CD8-positive, alpha-beta memory T cell (primary cell): ENCODE measurements at regions not wholly inside any gene's neighbourhood (a gene's known extent, or its start where the extent isn't known, plus 50 kb on each side); places are given as distances from the start of the nearest gene placed in this dataset.

ENCODE experiments used
- CTCF ChIA-PET: fragments of 350-600 bp; sonication (Branson Sonifier 250); formaldehyde crosslinking; loops from one replicate; lab custom pipeline; 2021; ENCODE audit warnings: antibody characterized with exemption; lab: Charles Lee
- POLR2A ChIA-PET: fragments of 350-600 bp; sonication (Branson Sonifier 250); formaldehyde crosslinking; loops from one replicate; lab custom pipeline; 2021; ENCODE audit warnings: antibody characterized with exemption; lab: Charles Lee
- DNase-seq, 5 donors: peaks; one replicate each; pipeline versions ENCODE4 v3.0.0 to v3.0.0-alpha.2; 2020 to 2022; ENCODE audit warnings: mixed read lengths in 1 of 5
- H3K27ac ChIP-seq: one replicate; pipeline ENCODE4 v1.7.0; 2013; ENCODE audit warnings: low read depth, mild to moderate bottlenecking, low read length, moderate library complexity
- H3K27me3 ChIP-seq: 2 replicates; pipeline ENCODE4 v1.7.0; 2013; ENCODE audit warnings: low read length, mild to moderate bottlenecking; ENCODE audit not compliant: insufficient read depth, poor library complexity, severe bottlenecking
- H3K36me3 ChIP-seq: 2 replicates; pipeline ENCODE4 v1.7.0; 2013; ENCODE audit warnings: mild to moderate bottlenecking, low read length, moderate library complexity; ENCODE audit not compliant: insufficient read depth
- H3K4me1 ChIP-seq: 2 replicates; pipeline ENCODE4 v1.7.0; 2013; ENCODE audit warnings: mild to moderate bottlenecking, low read length, moderate library complexity; ENCODE audit not compliant: insufficient read depth
- H3K4me3 ChIP-seq: 2 replicates; pipeline ENCODE4 v1.7.0; 2013; ENCODE audit warnings: mild to moderate bottlenecking, low read length
- H3K9me3 ChIP-seq: 2 replicates; pipeline ENCODE4 v1.7.0; 2013; ENCODE audit warnings: mild to moderate bottlenecking, low read length
- H3K27ac Mint-ChIP-seq, 8 donors: one replicate each; pipeline ENCODE4 v1.8.0; 2020 to 2021; ENCODE audit warnings: mixed read lengths in 8 of 8, mild to moderate bottlenecking in 6 of 8, inconsistent platforms in 3 of 8, moderate library complexity in 3 of 8
- H3K27me3 Mint-ChIP-seq, 2 donors: one replicate each; pipeline ENCODE4 v1.8.0; 2020 to 2021; ENCODE audit warnings: mixed read lengths in 2 of 2, mild to moderate bottlenecking in 1 of 2, moderate library complexity in 1 of 2
- H3K36me3 Mint-ChIP-seq, 3 donors: one replicate each; pipeline ENCODE4 v1.8.0; 2020 to 2021; ENCODE audit warnings: mixed read lengths in 3 of 3, inconsistent platforms in 1 of 3, mild to moderate bottlenecking in 1 of 3
- H3K4me1 Mint-ChIP-seq, 3 donors: one replicate each; pipeline ENCODE4 v1.8.0; 2020 to 2021; ENCODE audit warnings: mixed read lengths in 3 of 3, inconsistent platforms in 1 of 3, mild to moderate bottlenecking in 1 of 3
- H3K4me3 Mint-ChIP-seq, 7 donors: one replicate each; pipeline ENCODE4 v1.8.0; 2020 to 2021; ENCODE audit warnings: mixed read lengths in 7 of 7, mild to moderate bottlenecking in 6 of 7, moderate library complexity in 4 of 7, inconsistent platforms in 2 of 7
- H3K9me3 Mint-ChIP-seq, 5 donors: one replicate each; pipeline ENCODE4 v1.8.0; 2020 to 2022; ENCODE audit warnings: mixed read lengths in 5 of 5, mild to moderate bottlenecking in 3 of 5, moderate library complexity in 2 of 5, inconsistent platforms in 1 of 5

- peaks cover 20 to 66% of the 10 kb centered on the region in 2 donors for H3K27me3 Mint-ChIP-seq
- H3K36me3 Mint-ChIP-seq: no peaks in the 10 kb centered on the region
- H3K9me3 Mint-ChIP-seq: peaks cover 2 to 10% (median 7%) of the 10 kb centered on the region in 5 donors
Observed at GRCh38 chr9:113822315-113822714, 53.8 kb upstream of the ZNF618 start.

GRCh38 chr9:113823421-113823820, 52.7 kb upstream of the ZNF618 start:
- H3K9me3 ChIP-seq: no peaks in the 10 kb centered on the region
- Mint-ChIP-seq H3K4me3 (no peak overlapping the region), H3K27ac (peak overlapping the region in 1 of 8 donors; percentile 1), H3K27me3 (peaks cover 20 to 61% of the 10 kb centered on the region in 2 donors), H3K9me3 (peaks cover 5 to 12% (median 10%) of the 10 kb centered on the region in 5 donors), H3K4me1 (peaks cover 0 to 5% (median 4%) of the 10 kb centered on the region in 3 donors), H3K36me3 (no peaks in the 10 kb centered on the region)
- no peaks in the 10 kb centered on the region for H3K27me3 ChIP-seq
- H3K27ac ChIP-seq: no peak overlapping the region
- H3K4me1 ChIP-seq: no peaks in the 10 kb centered on the region
- DNase-seq: no peak
- ChIA-PET CTCF (no interaction called here), POLR2A (no interaction called here)
- no peak overlapping the region for H3K4me3 ChIP-seq
- H3K36me3 ChIP-seq: no peaks in the 10 kb centered on the region

More at GRCh38 chr9:113822315-113822714, 53.8 kb upstream of the ZNF618 start:
- Histone ChIP-seq H3K4me1 (no peaks in the 10 kb centered on the region), H3K4me3 (no peak overlapping the region), H3K36me3 (no peaks in the 10 kb centered on the region), H3K27me3 (no peaks in the 10 kb centered on the region), H3K9me3 (no peaks in the 10 kb centered on the region), H3K27ac (no peak overlapping the region)
- DNase-seq: no peak
- no peak overlapping the region for H3K4me3 Mint-ChIP-seq
- ChIA-PET CTCF (no interaction called here), POLR2A (no interaction called here)
- H3K4me1 Mint-ChIP-seq: no peaks in the 10 kb centered on the region
- no peak overlapping the region for H3K27ac Mint-ChIP-seq
